Liver (tissue), 8 donors: ENCODE measurements at regions not wholly inside any gene's neighbourhood (a gene's known extent, or its start where the extent isn't known, plus 50 kb on each side); places are given as distances from the start of the nearest gene placed in this dataset.

ENCODE experiments used
- DNase-seq: peaks from one replicate; pipeline ENCODE4 v3.0.0-alpha.2; 2017; ENCODE audit warnings: low spot score
- H3K27ac ChIP-seq, 2 donors: one replicate each; pipeline ENCODE4 v1.7.0; 2013; ENCODE audit warnings: inconsistent platforms in 2 of 2, low read length in 2 of 2, control low read depth in 1 of 2, low read depth in 1 of 2, mild to moderate bottlenecking in 1 of 2
- H3K27me3 ChIP-seq, 4 donors: one replicate each; pipeline versions ENCODE4 v1.6.1 to v1.7.0; 2013; ENCODE audit warnings: low read length in 3 of 4, inconsistent platforms in 1 of 4, mild to moderate bottlenecking in 1 of 4, moderate library complexity in 1 of 4; ENCODE audit not compliant: control insufficient read depth in 4 of 4, insufficient read depth in 4 of 4
- H3K36me3 ChIP-seq, 4 donors: one replicate each; pipeline versions ENCODE4 v1.6.1 to v1.7.0; 2013; ENCODE audit warnings: low read length in 3 of 4, mild to moderate bottlenecking in 3 of 4, low read depth in 1 of 4, moderate library complexity in 1 of 4; ENCODE audit not compliant: control insufficient read depth in 4 of 4, insufficient read depth in 3 of 4
- H3K4me1 ChIP-seq, 4 donors: one replicate each; pipeline versions ENCODE4 v1.6.1 to v1.7.0; 2013; ENCODE audit warnings: low read length in 3 of 4, mild to moderate bottlenecking in 3 of 4, moderate library complexity in 1 of 4; ENCODE audit not compliant: control insufficient read depth in 4 of 4, insufficient read depth in 4 of 4
- H3K4me3 ChIP-seq, 3 donors: one replicate each; pipeline versions ENCODE4 v1.6.1 to v1.7.0; 2013; ENCODE audit warnings: low read length in 3 of 3, control low read depth in 1 of 3, low read depth in 1 of 3, mild to moderate bottlenecking in 1 of 3
- H3K9ac ChIP-seq, 2 donors: one replicate each; pipeline ENCODE4 v1.7.0; 2013; ENCODE audit warnings: low read length in 2 of 2, mild to moderate bottlenecking in 2 of 2, moderate library complexity in 2 of 2, control low read depth in 1 of 2, low read depth in 1 of 2
- H3K9me3 ChIP-seq, 4 donors: one replicate each; pipeline versions ENCODE4 v1.6.1 to v1.7.0; 2013; ENCODE audit warnings: low read length in 3 of 4; ENCODE audit not compliant: control insufficient read depth in 4 of 4
- ATF3 ChIP-seq: IDR thresholded peaks from 2 replicates; pipeline ENCODE4 v1.6.1; 2016; ENCODE audit warnings: antibody characterized with exemption
- CTCF ChIP-seq: fragments of 150-350 bp; IDR thresholded peaks from 2 replicates; pipeline ENCODE4 v1.5.1; 2017; ENCODE audit warnings: improper control_type of control experiment, low read depth, low read length; ENCODE audit not compliant: missing input control
- EGR1 ChIP-seq, 2 donors: IDR thresholded peaks; 2 replicates each; pipeline ENCODE4 v1.6.1; 2016 to 2018; ENCODE audit warnings: antibody characterized with exemption in 2 of 2, low read depth in 2 of 2
- FOXA1 ChIP-seq: IDR thresholded peaks from 2 replicates; pipeline ENCODE4 v1.6.1; 2016; ENCODE audit warnings: antibody characterized with exemption
- FOXA2 ChIP-seq: IDR thresholded peaks from 2 replicates; pipeline ENCODE4 v1.6.1; 2016; ENCODE audit warnings: antibody characterized with exemption
- GABPA ChIP-seq, 2 donors: IDR thresholded peaks in 1 of 2; conservative IDR thresholded peaks in 1 of 2; 2 replicates each; pipeline ENCODE4 v1.6.1; 2016; ENCODE audit warnings: antibody characterized with exemption in 2 of 2, mild to moderate bottlenecking in 1 of 2, moderate library complexity in 1 of 2
- HNF4A ChIP-seq, 2 donors: conservative IDR thresholded peaks; 2 replicates each; pipeline ENCODE4 v1.6.1; 2016; ENCODE audit warnings: antibody characterized with exemption in 2 of 2, mild to moderate bottlenecking in 2 of 2
- HNF4G ChIP-seq: IDR thresholded peaks from 2 replicates; pipeline ENCODE4 v1.6.1; 2016; ENCODE audit warnings: antibody characterized with exemption
- JUND ChIP-seq, 2 donors: IDR thresholded peaks; 2 replicates each; pipeline ENCODE4 v1.6.1; 2016; ENCODE audit warnings: antibody characterized with exemption in 2 of 2
- MAX ChIP-seq: IDR thresholded peaks from 2 replicates; pipeline ENCODE4 v1.6.1; 2016; ENCODE audit warnings: antibody characterized with exemption
- NR2F2 ChIP-seq: IDR thresholded peaks from 2 replicates; pipeline ENCODE4 v1.6.1; 2016; ENCODE audit warnings: antibody characterized with exemption
- RAD21 ChIP-seq, 2 donors: IDR thresholded peaks; 2 replicates each; pipeline ENCODE4 v1.6.1; 2016; ENCODE audit warnings: antibody characterized with exemption in 2 of 2, mild to moderate bottlenecking in 2 of 2
- REST ChIP-seq: IDR thresholded peaks from 2 replicates; pipeline ENCODE4 v1.6.1; 2016; ENCODE audit warnings: antibody characterized with exemption, mild to moderate bottlenecking
- RXRA ChIP-seq, 2 donors: IDR thresholded peaks; 2 replicates each; pipeline ENCODE4 v1.6.1; 2017 to 2018; ENCODE audit warnings: antibody characterized with exemption in 2 of 2, mild to moderate bottlenecking in 1 of 2
- SP1 ChIP-seq: IDR thresholded peaks from 2 replicates; pipeline ENCODE4 v1.6.1; 2018; ENCODE audit warnings: antibody characterized with exemption, mild to moderate bottlenecking
- TAF1 ChIP-seq: conservative IDR thresholded peaks from 2 replicates; pipeline ENCODE4 v1.6.1; 2016; ENCODE audit warnings: antibody characterized with exemption, mild to moderate bottlenecking
- YY1 ChIP-seq: IDR thresholded peaks from 2 replicates; pipeline ENCODE4 v1.6.1; 2016; ENCODE audit warnings: antibody characterized with exemption, mild to moderate bottlenecking
- ZBTB33 ChIP-seq: IDR thresholded peaks from 2 replicates; pipeline ENCODE4 v1.6.1; 2016; ENCODE audit warnings: antibody characterized with exemption
- WGBS: extraction: QIAGEN DNeasy Blood & Tissue Kit; methylation state at CpG from one replicate; pipeline ENCODE4 v1.1.7; 2013; 5-methylcytosine and 5-hydroxymethylcytosine counted together
- donor health status: healthy.
- donor health status: healthy.
- donor health status: healthy.
- donor health status: healthy.
- donor health status: healthy.

- TF ChIP-seq JUND (IDR thresholded peaks at IDR 0.05): no peak
- no peak for TF ChIP-seq HNF4G
- no peak for TF ChIP-seq RAD21 (IDR thresholded peaks at IDR 0.05)
- no peak for TF ChIP-seq ATF3
- TF ChIP-seq SP1: no peak
- no peak for TF ChIP-seq EGR1 (IDR thresholded peaks at IDR 0.05; ENCODE audit: low read depth in 2 of 2)
- TF ChIP-seq TAF1: no peak
- TF ChIP-seq NR2F2: no peak
- TF ChIP-seq FOXA2: no peak
- no peak for TF ChIP-seq YY1
- TF ChIP-seq RXRA (IDR thresholded peaks at IDR 0.05): no peak
- TF ChIP-seq CTCF: no peak
- no peak for TF ChIP-seq HNF4A (conservative IDR thresholded peaks at IDR 0.05)
- TF ChIP-seq FOXA1: no peak
- no peak for TF ChIP-seq REST
- TF ChIP-seq ZBTB33: no peak
- TF ChIP-seq MAX: no peak
- Histone ChIP-seq H3K27ac (no peak overlapping the region), H3K4me3 (no peak overlapping the region), H3K9me3 (no peaks in the 10 kb centered on the region), H3K9ac (no peak overlapping the region), H3K4me1 (no peaks in the 10 kb centered on the region), H3K27me3 (peaks cover 0 to 2% (median 0%) of the 10 kb centered on the region in 4 donors), H3K36me3 (no peaks in the 10 kb centered on the region)
- no peak for DNase-seq
- 64% methylated on average over 2 of the region's 2 CpGs for WGBS
Observed at GRCh38 chr5:63697811-63698210, 264.4 kb downstream of the HTR1A start.

- H3K27me3 ChIP-seq: peaks cover 0 to 2% (median 0%) of the 10 kb centered on the region in 4 donors
- no peak overlapping the region for H3K9ac ChIP-seq
- H3K9me3 ChIP-seq: no peaks in the 10 kb centered on the region
- WGBS: 46% methylated on average over 2 of the region's 2 CpGs
- no peaks in the 10 kb centered on the region for H3K4me1 ChIP-seq
- H3K27ac ChIP-seq: no peak overlapping the region
- H3K4me3 ChIP-seq: no peak overlapping the region
- no peaks in the 10 kb centered on the region for H3K36me3 ChIP-seq
- DNase-seq: no peak
- TF ChIP-seq EGR1 (IDR thresholded peaks at IDR 0.05; ENCODE audit: low read depth in 2 of 2) (no peak), RXRA (IDR thresholded peaks at IDR 0.05) (no peak), TAF1 (no peak), HNF4G (no peak), ZBTB33 (no peak), ATF3 (no peak), FOXA1 (no peak), GABPA (IDR thresholded peaks at IDR 0.05 in 1 of 2, conservative IDR thresholded peaks at IDR 0.05 in 1 of 2) (no peak), HNF4A (conservative IDR thresholded peaks at IDR 0.05) (no peak), CTCF (no peak), SP1 (no peak), RAD21 (IDR thresholded peaks at IDR 0.05) (no peak), FOXA2 (no peak), JUND (IDR thresholded peaks at IDR 0.05) (no peak), MAX (no peak)
Observed at GRCh38 chr5:63690546-63690945, 271.7 kb downstream of the HTR1A start.
